ENCODE measurements at regions not wholly inside any gene's neighbourhood (a gene's known extent, or its start where the extent isn't known, plus 50 kb on each side); places are given as distances from the start of the nearest gene placed in this dataset.

DNA sequence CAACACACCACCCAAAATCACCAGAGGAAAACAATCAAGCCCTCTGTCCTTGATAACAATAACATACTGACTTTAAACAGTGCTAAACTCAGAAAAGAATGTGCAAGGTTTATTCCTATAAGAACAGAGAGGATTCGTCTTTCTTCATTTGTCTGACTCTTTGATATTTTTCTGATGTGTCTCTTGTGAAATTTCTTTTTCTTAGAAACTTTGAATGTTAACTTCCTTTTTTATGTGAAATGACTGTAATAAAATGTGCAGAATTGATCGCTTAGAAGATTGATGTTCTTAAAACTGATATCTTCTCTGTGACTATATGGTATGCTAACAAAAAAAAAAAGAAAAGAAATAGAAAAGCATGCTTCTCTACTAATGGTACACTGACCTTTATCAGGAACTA lies 947.4 kb upstream of the CITED2 start:
- DNase-seq = no peak

DNA sequence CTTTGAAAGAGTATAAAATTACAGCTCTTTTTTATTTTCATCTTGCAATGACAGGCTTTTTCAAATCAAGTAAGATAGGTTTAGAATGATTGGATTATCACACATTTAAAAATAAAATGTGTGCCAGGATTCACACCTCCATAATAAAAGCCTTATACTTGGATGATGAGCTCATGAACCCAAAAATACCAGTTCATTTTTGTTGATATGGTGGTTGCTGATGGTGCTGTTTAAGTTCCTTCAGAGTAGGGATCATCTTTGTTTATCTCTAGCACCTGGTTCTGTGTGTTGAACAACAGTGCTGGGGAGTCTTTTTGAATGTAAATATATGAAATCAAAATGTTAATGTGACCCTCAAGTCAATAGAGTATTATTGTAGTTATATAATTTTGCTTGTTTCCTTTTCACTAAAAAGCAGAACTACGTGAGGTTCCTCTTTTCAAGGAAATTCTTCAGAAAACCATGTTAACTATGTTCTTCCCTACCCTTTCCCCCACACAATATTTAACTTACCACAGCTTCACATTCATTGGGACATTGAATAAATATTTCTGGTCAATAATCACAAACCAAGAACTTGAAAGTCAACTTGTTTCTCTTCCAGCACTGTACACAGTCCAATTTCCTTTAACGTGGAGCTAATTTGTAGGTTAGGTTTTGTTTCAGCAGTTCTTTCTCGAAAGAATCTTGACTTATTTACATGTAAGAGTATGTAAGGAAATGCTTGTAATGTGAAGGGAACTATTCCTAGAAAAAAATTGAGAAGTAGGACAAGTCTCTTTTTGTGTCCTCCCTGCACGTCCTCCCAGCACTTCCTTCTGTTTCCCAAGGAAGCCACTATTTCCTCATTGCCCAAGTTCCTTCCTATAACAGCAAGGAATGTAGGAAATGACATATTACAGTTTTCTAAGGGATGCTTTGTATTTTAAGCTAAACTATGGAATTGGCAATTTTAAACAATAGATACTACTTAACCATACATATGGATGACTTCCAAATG lies 945.9 kb upstream of the CITED2 start:
- DNase-seq = no peak

DNA sequence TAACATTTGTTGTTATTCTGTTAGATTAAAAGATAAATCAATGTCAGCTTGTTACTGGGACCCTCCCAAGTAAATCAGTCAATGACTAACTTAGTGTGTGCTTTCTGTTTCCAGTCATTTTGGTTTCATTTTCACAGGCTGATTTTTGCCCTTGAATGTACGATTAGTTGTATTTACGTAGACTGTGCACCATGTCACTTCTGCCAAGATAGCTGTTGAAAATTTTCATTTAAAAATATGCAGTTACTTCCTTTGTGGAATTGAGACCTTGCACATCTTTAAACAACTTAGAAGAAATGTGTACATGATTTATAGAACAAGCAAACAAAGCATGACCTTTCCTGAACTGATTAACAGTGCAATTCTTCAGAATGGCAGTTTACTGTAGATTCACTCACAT lies 944.8 kb upstream of the CITED2 start:
- DNase-seq = no peak

DNA sequence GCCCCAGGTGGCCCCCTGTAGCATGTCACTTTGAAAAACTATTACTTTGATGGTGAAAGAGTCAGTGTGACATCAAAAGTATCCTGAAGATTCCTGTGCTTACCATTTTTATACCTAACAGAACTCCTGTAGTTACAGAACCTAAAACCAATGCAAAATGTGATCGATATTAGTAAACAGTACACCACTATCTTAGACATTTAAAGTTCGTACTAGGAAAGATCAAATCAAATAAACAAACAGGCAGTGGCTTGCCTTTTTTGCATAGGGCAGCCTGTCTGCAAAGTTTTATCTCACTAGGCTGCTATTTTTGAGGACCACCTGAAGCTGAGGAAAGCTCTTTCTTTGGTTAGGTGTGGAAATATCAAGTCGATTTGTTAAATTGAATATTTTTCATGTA lies 944.0 kb upstream of the CITED2 start:
- DNase-seq = no peak

GRCh38 chr6:140317950-140318349 lies 943.5 kb upstream of the CITED2 start:
- DNase-seq = no peak

DNA sequence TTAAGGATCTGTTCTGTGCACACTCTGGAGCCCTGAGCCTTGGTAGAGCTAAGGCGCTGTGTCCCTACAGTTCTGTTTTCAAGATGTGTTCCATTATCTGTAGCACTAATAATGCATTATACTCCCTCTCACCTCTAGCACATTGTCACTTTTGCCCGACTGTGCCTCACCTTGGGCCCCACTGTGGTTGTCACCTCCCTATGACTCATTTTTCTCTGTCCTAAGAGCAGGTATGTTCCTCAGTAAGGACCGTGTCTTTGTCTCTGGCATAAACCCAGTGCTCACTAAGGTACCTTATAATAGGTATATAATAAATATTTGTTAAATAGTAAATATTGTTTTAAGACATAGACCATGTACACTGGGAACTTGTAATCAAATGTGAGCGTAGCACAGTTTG lies 942.5 kb upstream of the CITED2 start:
- DNase-seq = no peak

DNA sequence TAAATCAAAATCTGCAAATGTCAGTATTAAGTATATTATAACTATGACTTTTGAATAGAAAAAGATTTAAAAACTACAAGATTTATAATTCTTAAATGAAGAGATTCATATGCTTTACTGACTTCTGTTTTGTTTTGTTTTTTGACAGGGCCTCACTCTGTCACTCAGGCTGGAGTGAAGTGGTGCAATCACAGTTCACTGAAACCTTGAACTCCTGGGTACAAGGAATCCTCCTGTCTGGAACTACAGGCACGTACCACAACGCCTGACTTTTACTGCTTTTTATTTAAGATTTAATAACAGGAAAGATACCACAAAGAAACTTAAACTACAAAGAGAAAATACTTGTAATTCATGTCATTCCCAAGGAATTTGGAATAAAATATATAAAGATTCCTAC lies 940.2 kb upstream of the CITED2 start:
- no peak for DNase-seq

DNA sequence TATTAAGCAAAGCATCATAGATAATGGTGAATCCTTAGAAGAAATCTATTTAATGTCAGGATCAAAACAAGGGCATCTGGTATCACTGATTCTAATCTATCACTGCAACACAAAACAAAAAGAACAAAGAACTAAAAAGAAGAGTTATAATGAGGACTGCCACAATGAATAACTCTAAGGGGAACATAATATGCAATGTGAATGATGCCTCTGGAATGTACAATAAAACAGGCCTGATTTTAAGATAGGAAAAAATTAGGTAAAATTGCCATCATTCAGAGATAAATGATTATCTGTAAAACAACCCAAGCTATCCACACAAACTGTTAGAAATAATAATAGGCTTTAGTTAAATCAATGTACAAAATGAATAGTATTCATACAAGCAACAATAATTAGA lies 936.7 kb upstream of the CITED2 start:
- no peak for DNase-seq

GRCh38 chr6:140303218-140303949 lies 928.9 kb upstream of the CITED2 start:
- no peak for DNase-seq

DNA sequence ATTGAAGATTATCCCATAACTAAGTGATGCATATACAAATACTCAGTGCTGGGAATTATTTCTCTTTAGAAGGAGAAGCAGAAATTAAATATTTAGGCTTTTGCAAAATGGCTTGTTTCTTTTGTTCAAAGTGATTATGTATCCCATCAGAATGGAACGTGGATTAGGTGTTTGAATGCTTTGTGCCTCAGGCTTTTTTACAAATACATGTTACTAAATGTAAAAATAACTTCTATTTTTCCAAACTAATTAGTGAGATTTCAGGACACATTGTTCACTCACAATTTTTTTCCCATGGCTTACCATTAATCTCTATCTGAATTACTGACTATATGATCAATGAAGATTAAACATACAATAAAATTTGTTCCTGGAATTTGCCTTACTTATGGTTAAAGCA lies 925.9 kb upstream of the CITED2 start:
- DNase-seq = no peak

GRCh38 chr6:140289186-140289585 lies 914.7 kb upstream of the CITED2 start:
- DNase-seq = no peak

- DNase-seq = no peak
Observed at GRCh38 chr6:140285998-140286690, 911.7 kb upstream of the CITED2 start.

- no peak for DNase-seq
Observed at GRCh38 chr6:140285471-140285870, 911.0 kb upstream of the CITED2 start.

DNA sequence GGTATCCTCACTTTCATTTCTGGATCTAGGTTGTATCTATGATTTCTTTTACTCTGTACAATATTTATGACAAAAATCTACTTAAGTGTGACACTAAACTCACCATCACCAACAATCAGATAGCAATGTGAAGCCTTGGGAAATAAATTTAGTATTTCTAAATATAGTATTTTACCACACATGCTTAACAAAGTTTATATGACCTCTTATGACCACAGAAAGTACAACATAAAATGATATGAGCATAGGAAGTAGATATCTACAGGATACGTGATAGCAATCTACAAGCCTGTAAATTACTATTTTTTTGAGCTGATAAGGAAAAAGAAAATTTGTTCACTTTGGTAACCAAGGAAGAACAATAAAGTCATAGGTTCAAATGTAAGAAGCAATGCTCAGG lies 910.4 kb upstream of the CITED2 start:
- no peak for DNase-seq

- no peak for DNase-seq
Observed at GRCh38 chr6:140283197-140283596, 908.7 kb upstream of the CITED2 start.

DNA sequence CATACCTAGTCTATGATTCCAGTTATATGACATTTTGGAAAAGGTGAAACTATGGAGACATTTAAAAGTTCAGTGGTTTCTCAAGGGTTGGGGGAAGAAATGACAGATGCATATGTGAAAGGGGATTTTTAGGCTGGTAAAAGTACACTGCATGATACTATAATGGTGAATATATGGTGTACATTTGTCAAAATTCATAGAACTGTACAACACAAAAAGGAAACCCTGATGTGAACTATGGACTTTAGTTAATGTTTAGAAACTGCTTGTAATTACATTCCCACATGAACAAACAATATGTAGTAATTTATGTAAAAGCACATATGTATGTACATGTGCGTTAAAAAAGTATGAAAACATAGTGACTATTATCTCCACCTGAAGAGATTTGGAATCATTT lies 907.3 kb upstream of the CITED2 start:
- DNase-seq = no peak

DNA sequence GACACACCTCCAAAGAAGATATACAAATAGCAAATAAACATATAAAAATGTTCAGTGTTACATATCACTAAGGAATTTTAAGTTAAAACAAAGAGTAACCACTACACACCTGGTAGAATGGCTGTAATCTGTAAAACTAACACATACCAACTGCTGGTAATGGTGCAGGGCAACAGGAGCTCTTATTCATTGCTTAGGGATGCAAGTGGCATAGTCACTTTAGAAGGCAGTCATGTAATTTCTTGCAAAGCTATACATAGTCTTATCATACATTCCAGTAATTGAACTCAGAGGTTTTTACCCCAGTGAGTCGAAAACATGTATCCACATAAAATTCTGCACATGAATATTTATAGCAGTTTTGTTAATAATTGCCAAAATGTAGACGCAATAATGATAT lies 906.8 kb upstream of the CITED2 start:
- DNase-seq = no peak

- DNase-seq = no peak
Observed at GRCh38 chr6:140276719-140277118, 902.3 kb upstream of the CITED2 start.

DNA sequence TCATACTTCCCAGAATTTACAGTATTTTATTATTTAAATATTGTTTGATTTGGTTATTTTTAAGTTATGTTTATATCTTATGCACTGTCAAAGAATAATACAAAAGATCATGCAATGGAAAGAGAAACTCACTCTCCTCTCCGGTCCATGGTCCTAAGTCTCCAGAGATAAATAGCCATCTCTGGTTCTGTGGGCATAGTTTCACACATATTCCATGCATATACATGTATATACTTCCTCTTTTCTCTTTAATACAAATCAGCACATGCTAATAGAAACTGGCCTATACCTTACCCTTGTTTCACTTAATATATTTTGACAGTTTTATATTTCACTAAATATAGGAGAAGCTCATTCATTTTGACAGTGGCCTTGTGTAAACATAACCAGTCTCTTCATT lies 901.7 kb upstream of the CITED2 start:
- DNase-seq = no peak

DNA sequence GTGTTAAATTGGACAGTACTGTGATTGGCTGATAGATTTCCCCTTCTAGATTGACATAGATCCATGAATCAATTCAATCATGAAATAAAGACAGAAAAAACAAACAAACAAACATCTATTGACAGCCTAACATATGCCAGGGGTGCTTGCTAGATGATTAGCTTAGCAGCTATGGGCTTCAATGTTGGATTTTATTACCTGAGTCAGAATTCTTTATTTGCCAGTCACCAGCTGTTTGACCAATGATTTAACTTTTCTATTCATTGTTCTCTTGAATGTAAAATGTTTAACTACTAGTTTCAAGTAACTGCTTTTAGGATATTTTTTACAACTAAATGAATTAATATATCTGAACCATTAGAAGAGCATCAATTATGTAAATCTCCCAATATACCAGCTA lies 901.3 kb upstream of the CITED2 start:
- no peak for DNase-seq

GRCh38 chr6:140274548-140274947 lies 900.1 kb upstream of the CITED2 start:
- DNase-seq = no peak

- DNase-seq = no peak
Observed at GRCh38 chr6:140271759-140272377, 897.4 kb upstream of the CITED2 start.

GRCh38 chr6:140269591-140270165 lies 895.2 kb upstream of the CITED2 start:
- no peak for DNase-seq
